Left ventricle myocardium inferior (tissue), 1 donor: ENCODE measurements at regions not wholly inside any gene's neighbourhood (a gene's known extent, or its start where the extent isn't known, plus 50 kb on each side); places are given as distances from the start of the nearest gene placed in this dataset.

Source experiments
- DNase-seq: peaks from one replicate; pipeline ENCODE4 v3.0.0-alpha.2; 2020
- H3K27ac ChIP-seq: fragments of 200-600 bp; replicated peaks from 2 replicates; pipeline ENCODE4 v1.8.0; 2021
- H3K27me3 ChIP-seq: fragments of 200-600 bp; 2 replicates; pipeline ENCODE4 v1.8.0; 2021; ENCODE audit warnings: low read depth
- H3K36me3 ChIP-seq: fragments of 200-600 bp; 2 replicates; pipeline ENCODE4 v1.8.0; 2021
- H3K4me1 ChIP-seq: fragments of 200-600 bp; 2 replicates; pipeline ENCODE4 v1.8.0; 2021
- H3K4me3 ChIP-seq: fragments of 200-600 bp; 2 replicates; pipeline ENCODE4 v1.8.0; 2021; ENCODE audit warnings: mild to moderate bottlenecking, moderate library complexity
- H3K9me3 ChIP-seq: fragments of 200-600 bp; replicated peaks from 2 replicates; pipeline ENCODE4 v1.8.0; 2021
- intact Hi-C: fragments of 100-400 bp; cut with micrococcal nuclease; formaldehyde crosslinking; loops from one replicate; pipeline ENCODE4 v1.11.0; 2022
- TF ChIP-seq, protein P1 (sequence below): fragments of 200-600 bp; IDR thresholded peaks from 2 replicates; pipeline ENCODE4 v1.8.0; 2021; ENCODE audit warnings: antibody characterized with exemption, mild to moderate bottlenecking, borderline replicate concordance
- donor health status: DM: no; HTN: yes; CAD: no; lungs with severe emphysema.

DNA sequence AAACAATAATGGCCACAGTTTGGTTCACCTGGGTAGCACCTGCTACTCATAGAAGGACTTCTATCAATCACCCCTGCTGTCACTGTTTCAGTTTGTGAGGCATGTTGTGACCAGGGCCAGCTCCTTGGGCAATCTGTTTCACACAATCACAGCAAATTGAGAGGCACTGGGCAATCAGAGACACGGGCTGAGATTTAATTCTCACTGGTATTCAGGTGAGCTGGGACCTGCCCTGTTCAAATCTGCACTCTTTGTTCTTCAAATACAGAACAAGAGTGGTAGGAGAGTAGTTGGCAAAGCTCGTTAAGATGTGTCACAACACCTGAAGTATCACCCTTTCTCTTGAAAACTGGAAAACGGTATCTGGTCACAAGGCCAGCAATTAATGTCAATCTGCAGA lies 57.8 kb upstream of the NAP1L1 start:
- Histone ChIP-seq H3K4me3 (no peak overlapping the region), H3K4me1 (no peaks in the 10 kb centered on the region), H3K36me3 (no peaks in the 10 kb centered on the region), H3K27me3 (no peaks in the 10 kb centered on the region), H3K9me3 (peaks cover 16% of the 10 kb centered on the region), H3K27ac (no peak overlapping the region)
- TF ChIP-seq, protein P1, sequence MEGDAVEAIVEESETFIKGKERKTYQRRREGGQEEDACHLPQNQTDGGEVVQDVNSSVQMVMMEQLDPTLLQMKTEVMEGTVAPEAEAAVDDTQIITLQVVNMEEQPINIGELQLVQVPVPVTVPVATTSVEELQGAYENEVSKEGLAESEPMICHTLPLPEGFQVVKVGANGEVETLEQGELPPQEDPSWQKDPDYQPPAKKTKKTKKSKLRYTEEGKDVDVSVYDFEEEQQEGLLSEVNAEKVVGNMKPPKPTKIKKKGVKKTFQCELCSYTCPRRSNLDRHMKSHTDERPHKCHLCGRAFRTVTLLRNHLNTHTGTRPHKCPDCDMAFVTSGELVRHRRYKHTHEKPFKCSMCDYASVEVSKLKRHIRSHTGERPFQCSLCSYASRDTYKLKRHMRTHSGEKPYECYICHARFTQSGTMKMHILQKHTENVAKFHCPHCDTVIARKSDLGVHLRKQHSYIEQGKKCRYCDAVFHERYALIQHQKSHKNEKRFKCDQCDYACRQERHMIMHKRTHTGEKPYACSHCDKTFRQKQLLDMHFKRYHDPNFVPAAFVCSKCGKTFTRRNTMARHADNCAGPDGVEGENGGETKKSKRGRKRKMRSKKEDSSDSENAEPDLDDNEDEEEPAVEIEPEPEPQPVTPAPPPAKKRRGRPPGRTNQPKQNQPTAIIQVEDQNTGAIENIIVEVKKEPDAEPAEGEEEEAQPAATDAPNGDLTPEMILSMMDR, result no peak
- intact Hi-C loops, result no loop called here
- no peak for DNase-seq

DNA sequence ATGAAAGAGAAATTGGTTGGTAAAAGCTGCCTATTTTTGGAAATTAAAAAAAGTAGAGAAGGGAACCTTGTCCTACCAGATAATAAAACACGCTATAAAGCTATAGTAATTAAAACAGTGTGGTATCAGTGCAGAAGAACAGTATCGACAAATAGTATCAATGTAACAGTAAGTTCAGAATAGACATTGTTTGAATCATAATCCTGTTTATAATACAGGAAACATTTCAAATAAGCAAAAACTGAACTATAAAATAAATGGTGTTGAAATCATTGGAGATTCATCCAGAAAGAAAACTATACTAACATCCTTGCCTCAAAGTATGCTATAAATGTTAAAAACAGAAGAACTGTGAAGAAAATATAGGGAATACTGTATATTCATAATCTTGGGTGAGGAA lies 54.2 kb upstream of the NAP1L1 start:
- no peak for DNase-seq
- Histone ChIP-seq H3K4me3 (no peak overlapping the region), H3K36me3 (no peaks in the 10 kb centered on the region), H3K9me3 (peaks cover 20% of the 10 kb centered on the region), H3K27ac (no peak overlapping the region), H3K4me1 (no peaks in the 10 kb centered on the region), H3K27me3 (no peaks in the 10 kb centered on the region)
- intact Hi-C loops, result no loop called here
- TF ChIP-seq, protein P1, result no peak

DNA sequence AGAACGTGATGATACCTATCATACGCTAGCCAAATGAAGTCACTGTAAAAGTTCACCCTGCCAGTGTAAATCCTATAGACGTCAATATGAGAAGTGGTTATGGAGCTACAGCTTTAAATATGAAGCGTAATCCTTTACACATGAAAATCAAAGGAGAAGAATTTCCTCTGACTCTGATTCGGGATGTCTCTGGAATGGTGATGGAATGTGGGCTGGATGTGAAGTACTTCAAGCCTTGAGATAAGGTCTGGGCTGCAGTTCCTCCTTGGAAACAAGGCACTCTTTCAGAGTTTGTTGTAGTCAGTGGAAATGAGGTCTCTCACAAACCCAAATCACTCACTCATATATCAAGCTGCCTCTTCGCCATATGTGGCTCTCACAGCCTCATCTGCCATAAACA lies 53.1 kb upstream of the NAP1L1 start:
- TF ChIP-seq, protein P1, result no peak
- intact Hi-C loops, result no loop called here
- Histone ChIP-seq H3K27ac (no peak overlapping the region), H3K36me3 (no peaks in the 10 kb centered on the region), H3K4me3 (no peak overlapping the region), H3K9me3 (peaks cover 20% of the 10 kb centered on the region), H3K4me1 (no peaks in the 10 kb centered on the region), H3K27me3 (no peaks in the 10 kb centered on the region)
- no peak for DNase-seq

DNA sequence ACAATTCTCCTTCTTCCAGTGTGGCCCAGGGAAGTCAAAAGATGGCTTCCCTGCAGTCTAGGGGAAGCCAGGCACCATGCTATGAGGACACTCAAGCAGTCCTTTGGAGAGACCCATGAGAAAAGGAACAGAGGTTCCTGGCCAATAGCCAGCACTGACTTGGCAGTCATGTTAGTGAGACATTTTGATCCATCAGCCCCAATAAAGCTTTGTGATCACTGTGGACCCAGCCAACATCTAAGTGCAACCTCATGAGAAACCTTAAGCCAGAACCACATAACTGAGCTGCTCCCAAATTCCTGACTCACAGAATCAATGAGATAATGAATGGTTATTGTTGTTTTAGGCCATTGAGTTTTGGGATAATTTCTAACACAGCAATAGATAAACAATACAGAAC lies 51.0 kb upstream of the NAP1L1 start:
- Histone ChIP-seq H3K4me1 (no peaks in the 10 kb centered on the region), H3K27ac (no peak overlapping the region), H3K9me3 (peaks cover 20% of the 10 kb centered on the region), H3K4me3 (no peak overlapping the region), H3K27me3 (no peaks in the 10 kb centered on the region), H3K36me3 (no peaks in the 10 kb centered on the region)
- TF ChIP-seq, protein P1, result no peak
- intact Hi-C loops, result no loop called here
- no peak for DNase-seq
